ENCODE measurements at regions not wholly inside any gene's neighbourhood (a gene's known extent, or its start where the extent isn't known, plus 50 kb on each side); places are given as distances from the start of the nearest gene placed in this dataset.

DNA sequence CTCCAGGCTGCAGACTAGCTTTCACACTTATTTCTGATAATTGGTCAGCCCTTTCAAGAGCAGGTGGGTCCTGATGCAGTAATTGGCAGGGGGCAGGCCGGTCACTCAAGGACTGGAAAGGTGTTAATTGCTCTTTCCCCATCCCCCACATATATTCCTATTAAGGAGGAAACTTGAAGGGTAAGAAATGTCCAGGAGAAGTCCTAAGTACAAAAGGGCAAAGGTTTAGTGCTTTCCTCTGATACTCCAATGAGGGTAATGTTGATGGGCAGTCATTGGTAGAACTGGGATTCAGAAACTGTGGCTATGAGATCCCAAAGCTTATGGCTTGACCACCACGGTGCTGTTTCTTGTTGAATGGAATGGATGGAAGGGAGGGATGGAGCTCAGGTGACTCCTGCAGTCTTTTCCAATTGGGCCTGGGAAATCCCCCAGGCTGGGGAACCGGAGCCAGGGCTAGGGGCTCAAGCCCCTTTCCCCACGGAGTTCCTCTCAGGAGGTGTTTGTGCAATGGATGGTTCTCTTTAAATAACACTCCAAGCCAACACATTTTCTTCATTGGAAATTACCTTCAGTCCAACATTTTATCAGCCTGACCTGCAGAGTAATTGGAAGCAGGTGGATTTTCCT is 103.2 kb upstream of the ALDH1B1 start:
- TF ChIP-seq, protein P1, sequence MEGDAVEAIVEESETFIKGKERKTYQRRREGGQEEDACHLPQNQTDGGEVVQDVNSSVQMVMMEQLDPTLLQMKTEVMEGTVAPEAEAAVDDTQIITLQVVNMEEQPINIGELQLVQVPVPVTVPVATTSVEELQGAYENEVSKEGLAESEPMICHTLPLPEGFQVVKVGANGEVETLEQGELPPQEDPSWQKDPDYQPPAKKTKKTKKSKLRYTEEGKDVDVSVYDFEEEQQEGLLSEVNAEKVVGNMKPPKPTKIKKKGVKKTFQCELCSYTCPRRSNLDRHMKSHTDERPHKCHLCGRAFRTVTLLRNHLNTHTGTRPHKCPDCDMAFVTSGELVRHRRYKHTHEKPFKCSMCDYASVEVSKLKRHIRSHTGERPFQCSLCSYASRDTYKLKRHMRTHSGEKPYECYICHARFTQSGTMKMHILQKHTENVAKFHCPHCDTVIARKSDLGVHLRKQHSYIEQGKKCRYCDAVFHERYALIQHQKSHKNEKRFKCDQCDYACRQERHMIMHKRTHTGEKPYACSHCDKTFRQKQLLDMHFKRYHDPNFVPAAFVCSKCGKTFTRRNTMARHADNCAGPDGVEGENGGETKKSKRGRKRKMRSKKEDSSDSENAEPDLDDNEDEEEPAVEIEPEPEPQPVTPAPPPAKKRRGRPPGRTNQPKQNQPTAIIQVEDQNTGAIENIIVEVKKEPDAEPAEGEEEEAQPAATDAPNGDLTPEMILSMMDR (IDR thresholded peaks at IDR 0.05): no peak
- no peak for TF ChIP-seq POLR2A (IDR thresholded peaks at IDR 0.05)
